HEK293 (cell line): ENCODE measurements at regions not wholly inside any gene's neighbourhood (a gene's known extent, or its start where the extent isn't known, plus 50 kb on each side); places are given as distances from the start of the nearest gene placed in this dataset.
"Not testable (repeated sequence)": the region's sequence is repeated elsewhere in the genome, so short reads cannot be mapped to it uniquely, and the experiment has no call there.

Experiments used
- CTCF ChIP-seq: fragments of 450-650 bp; formaldehyde crosslinking; IDR thresholded peaks from 2 replicates; pipeline ENCODE4 v1.5.1; 2016; ENCODE audit warnings: missing biosample characterization, missing genetic modification characterization
- OVOL3 ChIP-seq: fragments of 450-650 bp; formaldehyde crosslinking; IDR thresholded peaks from 2 replicates; pipeline ENCODE4 v1.5.1; 2016; ENCODE audit warnings: missing biosample characterization, missing genetic modification characterization
- PBX3 ChIP-seq: sonication (generic); formaldehyde crosslinking; IDR thresholded peaks from 2 replicates; pipeline ENCODE4 v1.8.1; 2022; ENCODE audit warnings: mild to moderate bottlenecking, moderate library complexity, missing genetic modification reagents
- SALL2 ChIP-seq: fragments of 450-650 bp; formaldehyde crosslinking; IDR thresholded peaks from 2 replicates; pipeline ENCODE4 v1.5.0; 2017; ENCODE audit warnings: missing biosample characterization, mild to moderate bottlenecking, missing genetic modification characterization, borderline replicate concordance
- TRIM28 ChIP-seq: IDR thresholded peaks from 2 replicates; pipeline ENCODE4 v1.6.1; 2011; ENCODE audit warnings: low read length, control low read depth, borderline replicate concordance
- TSHZ1 ChIP-seq: fragments of 450-650 bp; formaldehyde crosslinking; IDR thresholded peaks from 2 replicates; pipeline ENCODE4 v1.5.1; 2016; ENCODE audit warnings: missing biosample characterization, missing genetic modification characterization, borderline replicate concordance
- YY1 ChIP-seq: fragments of 450-650 bp; formaldehyde crosslinking; IDR thresholded peaks from 2 replicates; pipeline ENCODE4 v1.5.1; 2018; ENCODE audit warnings: missing biosample characterization, missing genetic modification characterization
- ZNF138 ChIP-seq: fragments of 450-650 bp; formaldehyde crosslinking; IDR thresholded peaks from 2 replicates; pipeline ENCODE4 v1.5.1; 2016; ENCODE audit warnings: missing biosample characterization, missing genetic modification characterization, borderline replicate concordance
- ZNF23 ChIP-seq: fragments of 450-650 bp; formaldehyde crosslinking; IDR thresholded peaks from 2 replicates; pipeline ENCODE4 v1.5.1; 2016; ENCODE audit warnings: missing biosample characterization, missing genetic modification characterization, borderline replicate concordance
- ZNF37A ChIP-seq: fragments of 450-650 bp; IDR thresholded peaks from 2 replicates; pipeline ENCODE4 v1.5.1; 2018; ENCODE audit warnings: missing biosample characterization, missing genetic modification characterization
- ZNF558 ChIP-seq: fragments of 450-650 bp; formaldehyde crosslinking; IDR thresholded peaks from 2 replicates; pipeline ENCODE4 v1.5.1; 2016; ENCODE audit warnings: missing biosample characterization, missing genetic modification characterization
- ZXDB ChIP-seq: fragments of 450-650 bp; formaldehyde crosslinking; IDR thresholded peaks from 2 replicates; pipeline ENCODE4 v1.5.1; 2016; ENCODE audit warnings: missing biosample characterization, missing genetic modification characterization

GRCh38 chr9:73337182-73337581 lies 185.5 kb downstream of the ANXA1 start:
- TF ChIP-seq ZNF558 (tag by site-specific recombination); SALL2 (tag by site-specific recombination); CTCF; TRIM28; ZNF37A (tag by site-specific recombination); OVOL3 (tag by site-specific recombination); YY1 (tag by site-specific recombination); TSHZ1 (tag by site-specific recombination); ZNF138; ZXDB (tag by site-specific recombination); ZNF23 (tag by site-specific recombination); PBX3 (CRISPR knock-in tag): not testable (repeated sequence)
